Spleen (tissue), 11 donors: ENCODE measurements at regions not wholly inside any gene's neighbourhood (a gene's known extent, or its start where the extent isn't known, plus 50 kb on each side); places are given as distances from the start of the nearest gene placed in this dataset.

ENCODE experiments used
- DNase-seq: peaks from one replicate; pipeline ENCODE4 v3.0.0-alpha.2; 2020
- H3K27ac ChIP-seq, 8 donors: fragments of 200-600 bp; sonication (generic) in 7 of 8; 1 replicate in 4 of 8; 2 replicates in 4 of 8; pipeline versions ENCODE4 v1.5.0 to v1.8.0; 2016 to 2021; ENCODE audit warnings: inconsistent platforms in 4 of 8, mild to moderate bottlenecking in 4 of 8, moderate library complexity in 1 of 8
- H3K27me3 ChIP-seq, 7 donors: fragments of 200-600 bp; sonication (generic) in 6 of 7; replicated peaks in 1 of 7; 1 replicate in 4 of 7; 2 replicates in 3 of 7; pipeline versions ENCODE4 v1.5.0 to v1.8.0; 2016 to 2021; ENCODE audit warnings: inconsistent platforms in 3 of 7, mild to moderate bottlenecking in 1 of 7
- H3K36me3 ChIP-seq, 6 donors: fragments of 200-600 bp; sonication (generic) in 5 of 6; 1 replicate in 4 of 6; 2 replicates in 2 of 6; pipeline versions ENCODE4 v1.5.0 to v1.8.0; 2016 to 2021; ENCODE audit warnings: inconsistent platforms in 2 of 6
- H3K4me1 ChIP-seq, 6 donors: fragments of 200-600 bp; sonication (generic) in 5 of 6; 1 replicate in 3 of 6; 2 replicates in 3 of 6; pipeline versions ENCODE4 v1.5.0 to v1.8.0; 2016 to 2021; ENCODE audit warnings: inconsistent platforms in 3 of 6
- H3K4me3 ChIP-seq, 8 donors: fragments of 200-600 bp; sonication (generic) in 7 of 8; 1 replicate in 4 of 8; 2 replicates in 4 of 8; pipeline versions ENCODE4 v1.5.0 to v1.8.0; 2016 to 2021; ENCODE audit warnings: inconsistent platforms in 4 of 8, mild to moderate bottlenecking in 4 of 8, moderate library complexity in 2 of 8
- H3K9me3 ChIP-seq, 8 donors: fragments of 200-600 bp; sonication (generic) in 7 of 8; 1 replicate in 4 of 8; 2 replicates in 4 of 8; pipeline versions ENCODE4 v1.5.0 to v1.8.0; 2016 to 2021; ENCODE audit warnings: inconsistent platforms in 4 of 8
- CTCF ChIP-seq, 11 experiments: fragments of 200-600 bp in 7 of 11; fragments of 450-650 bp in 4 of 11; sonication (generic) in 4 of 11; IDR thresholded peaks in 8 of 11; conservative IDR thresholded peaks in 3 of 11; 1 replicate in 7 of 11; 2 replicates in 4 of 11; pipeline versions ENCODE4 v1.4.0 to v1.8.0; 2016 to 2021; ENCODE audit warnings: antibody characterized with exemption in 11 of 11, inconsistent platforms in 4 of 11, mild to moderate bottlenecking in 1 of 11
- POLR2A ChIP-seq, 3 donors: fragments of 450-650 bp; IDR thresholded peaks; one replicate each; pipeline ENCODE4 v1.5.1; 2017; ENCODE audit warnings: antibody characterized with exemption in 3 of 3, mild to moderate bottlenecking in 1 of 3
- POLR2AphosphoS5 ChIP-seq, 3 donors: sonication (generic); formaldehyde crosslinking; IDR thresholded peaks; one replicate each; pipeline ENCODE4 v1.5.1; 2017; ENCODE audit warnings: antibody characterized with exemption in 3 of 3
- WGBS, 5 donors: extraction: QIAGEN DNeasy Blood & Tissue Kit in 3 of 5; methylation state at CpG; one replicate each; pipeline versions ENCODE4 v1.1.5 to v1.1.7; 2013 to 2018; 5-methylcytosine and 5-hydroxymethylcytosine counted together
- intact Hi-C: fragments of 100-400 bp; cut with DNase I; formaldehyde crosslinking; loops from one replicate; pipeline ENCODE4 v1.15.0; 2023; ENCODE audit warnings: low total_unique reads
- donor health status: healthy with polysubstance abuse.
- donor health status: DM: no; HTN: no; CAD: no; lungs with moderate emphysema.
- donor health status: DM: no; HTN: no; CAD: no.
- donor health status: Bipolar disorder and iron deficiency.
- donor health status: healthy.
- donor health status: DM: no; HTN: no; CAD: no.
- donor health status: DM: yes; HTN: yes; CAD: no.

DNA sequence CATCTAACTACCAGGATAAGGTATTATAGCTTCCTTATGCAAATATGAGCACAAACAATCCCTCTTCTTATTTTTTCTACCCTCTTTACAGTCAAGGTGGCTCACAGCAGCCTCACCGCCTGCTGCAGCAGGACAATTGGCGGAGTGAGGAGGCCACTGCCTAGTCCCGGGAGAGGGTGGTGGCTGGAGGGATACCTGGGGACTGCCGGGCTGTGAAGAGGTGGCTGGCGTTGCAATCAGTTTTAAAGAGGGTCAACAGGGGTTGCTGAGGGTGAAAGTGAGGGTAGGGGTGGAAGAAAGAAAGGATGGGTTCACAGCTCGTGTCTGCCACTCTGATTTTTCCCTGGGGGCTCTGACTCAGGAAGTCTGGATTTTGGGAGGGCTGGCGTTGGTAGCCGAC lies 105.1 kb upstream of the SLC6A6 start:
- Histone ChIP-seq H3K4me3 (no peak overlapping the region), H3K4me1 (peaks cover 0 to 4% (median 0%) of the 10 kb centered on the region in 6 donors), H3K27ac (no peak overlapping the region), H3K9me3 (no peaks in the 10 kb centered on the region), H3K36me3 (no peaks in the 10 kb centered on the region), H3K27me3 (peaks cover 0 to 12% (median 0%) of the 10 kb centered on the region in 7 donors)
- intact Hi-C loops, result no loop called here
- no peak for TF ChIP-seq POLR2AphosphoS5 (IDR thresholded peaks at IDR 0.05)
- no peak for TF ChIP-seq CTCF (IDR thresholded peaks at IDR 0.05 in 8 of 11, conservative IDR thresholded peaks at IDR 0.05 in 3 of 11)
- no peak for TF ChIP-seq POLR2A (IDR thresholded peaks at IDR 0.05)
- 71 to 83% (median 79%) methylated on average over 7 to 8 of the region's 8 CpGs for WGBS, 5 donors
- no peak for DNase-seq

GRCh38 chr3:14297784-14298236 lies 104.6 kb upstream of the SLC6A6 start:
- intact Hi-C loops, result no loop called here
- WGBS, 5 donors, result 49 to 74% (median 58%) methylated on average over 12 to 37 of the region's 37 CpGs
- TF ChIP-seq CTCF (IDR thresholded peaks at IDR 0.05 in 8 of 11, conservative IDR thresholded peaks at IDR 0.05 in 3 of 11), result no peak
- peak in 2 of 3 donors; percentile 34 to 41 for TF ChIP-seq POLR2AphosphoS5 (IDR thresholded peaks at IDR 0.05)
- TF ChIP-seq POLR2A (IDR thresholded peaks at IDR 0.05), result no peak
- Histone ChIP-seq H3K27me3 (peaks cover 0 to 14% (median 0%) of the 10 kb centered on the region in 7 donors), H3K36me3 (no peaks in the 10 kb centered on the region), H3K27ac (no peak overlapping the region), H3K4me1 (peaks cover 0 to 4% (median 0%) of the 10 kb centered on the region in 6 donors), H3K4me3 (no peak overlapping the region), H3K9me3 (no peaks in the 10 kb centered on the region)
- no peak for DNase-seq

DNA sequence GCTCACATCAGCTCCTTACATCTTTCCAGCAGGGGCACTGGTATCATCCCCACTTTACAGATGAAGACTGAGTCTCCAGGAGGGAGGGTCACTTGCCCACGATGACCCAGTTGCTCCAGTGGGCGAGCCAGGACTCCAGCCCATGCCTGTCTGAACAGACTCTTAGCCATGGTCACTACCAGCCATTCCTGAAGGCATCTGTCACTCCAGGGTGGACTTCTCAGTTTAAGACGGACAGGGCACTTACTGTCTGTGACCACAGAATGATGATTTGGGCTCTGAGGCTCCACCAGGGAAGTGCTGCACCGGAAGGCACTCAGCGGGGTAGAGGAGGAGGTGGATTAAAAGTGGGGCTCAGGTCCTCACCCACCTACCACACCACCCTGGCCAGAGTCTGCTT lies 104.0 kb upstream of the SLC6A6 start:
- no peak for DNase-seq
- no peak overlapping the region for H3K27ac ChIP-seq
- no peak overlapping the region for H3K4me3 ChIP-seq
- WGBS, 5 donors, result 74 to 87% (median 80%) methylated on average over 2 to 5 of the region's 5 CpGs
- intact Hi-C loops, result no loop called here
- no peaks in the 10 kb centered on the region for H3K36me3 ChIP-seq
- H3K9me3 ChIP-seq, result no peaks in the 10 kb centered on the region
- TF ChIP-seq POLR2AphosphoS5 (IDR thresholded peaks at IDR 0.05), result no peak
- TF ChIP-seq POLR2A (IDR thresholded peaks at IDR 0.05), result no peak
- no peak for TF ChIP-seq CTCF (IDR thresholded peaks at IDR 0.05 in 8 of 11, conservative IDR thresholded peaks at IDR 0.05 in 3 of 11)
- peaks cover 0 to 6% (median 0%) of the 10 kb centered on the region in 6 donors for H3K4me1 ChIP-seq
- H3K27me3 ChIP-seq, result peaks cover 0 to 20% (median 0%) of the 10 kb centered on the region in 7 donors

GRCh38 chr3:14298991-14299555 lies 103.3 kb upstream of the SLC6A6 start:
- Histone ChIP-seq H3K4me3 (no peak overlapping the region), H3K27ac (no peak overlapping the region), H3K36me3 (no peaks in the 10 kb centered on the region), H3K4me1 (peaks cover 0 to 7% (median 2%) of the 10 kb centered on the region in 6 donors), H3K9me3 (no peaks in the 10 kb centered on the region), H3K27me3 (peaks cover 0 to 20% (median 0%) of the 10 kb centered on the region in 7 donors)
- TF ChIP-seq CTCF (IDR thresholded peaks at IDR 0.05 in 8 of 11, conservative IDR thresholded peaks at IDR 0.05 in 3 of 11), result no peak
- TF ChIP-seq POLR2AphosphoS5 (IDR thresholded peaks at IDR 0.05), result no peak
- no peak for TF ChIP-seq POLR2A (IDR thresholded peaks at IDR 0.05)
- WGBS, 5 donors, result 81 to 91% (median 87%) methylated on average over 5 to 8 of the region's 8 CpGs
- intact Hi-C loops, result no loop called here
- no peak for DNase-seq
